Peyer's patch (tissue), 4 donors: ENCODE measurements at regions not wholly inside any gene's neighbourhood (a gene's known extent, or its start where the extent isn't known, plus 50 kb on each side); places are given as distances from the start of the nearest gene placed in this dataset.

Experiments used
- DNase-seq, 3 donors: peaks; one replicate each; pipeline ENCODE4 v3.0.0-alpha.2; 2017 to 2019
- H3K27ac ChIP-seq, 4 donors: fragments of 200-600 bp; sonication (generic); one replicate each; pipeline ENCODE4 v1.5.1; 2016 to 2019
- H3K27me3 ChIP-seq, 2 donors: fragments of 200-600 bp; sonication (generic); one replicate each; pipeline ENCODE4 v1.5.1; 2019
- H3K36me3 ChIP-seq, 3 donors: fragments of 200-600 bp; sonication (generic); one replicate each; pipeline ENCODE4 v1.5.1; 2016 to 2019
- H3K4me1 ChIP-seq, 4 donors: fragments of 200-600 bp; sonication (generic); one replicate each; pipeline ENCODE4 v1.5.1; 2016 to 2019
- H3K4me3 ChIP-seq, 4 donors: fragments of 200-600 bp; sonication (generic); 1 replicate in 3 of 4; 2 replicates in 1 of 4; pipeline ENCODE4 v1.5.1; 2016 to 2019; ENCODE audit warnings: mild to moderate bottlenecking in 1 of 4
- H3K9me3 ChIP-seq, 4 donors: fragments of 200-600 bp; sonication (generic); one replicate each; pipeline ENCODE4 v1.5.1; 2016 to 2019; ENCODE audit warnings: mild to moderate bottlenecking in 1 of 4
- CTCF ChIP-seq, 6 experiments: fragments of 450-650 bp in 4 of 6; fragments of 200-600 bp in 2 of 6; sonication (generic) in 1 of 6; IDR thresholded peaks; one replicate each; pipeline ENCODE4 v1.5.1; 2017 to 2019; ENCODE audit warnings: antibody characterized with exemption in 6 of 6, mild to moderate bottlenecking in 3 of 6, moderate library complexity in 1 of 6
- POLR2A ChIP-seq, 2 donors: fragments of 450-650 bp; IDR thresholded peaks; one replicate each; pipeline ENCODE4 v1.5.1; 2017; ENCODE audit warnings: antibody characterized with exemption in 2 of 2, mild to moderate bottlenecking in 2 of 2, moderate library complexity in 2 of 2

DNA sequence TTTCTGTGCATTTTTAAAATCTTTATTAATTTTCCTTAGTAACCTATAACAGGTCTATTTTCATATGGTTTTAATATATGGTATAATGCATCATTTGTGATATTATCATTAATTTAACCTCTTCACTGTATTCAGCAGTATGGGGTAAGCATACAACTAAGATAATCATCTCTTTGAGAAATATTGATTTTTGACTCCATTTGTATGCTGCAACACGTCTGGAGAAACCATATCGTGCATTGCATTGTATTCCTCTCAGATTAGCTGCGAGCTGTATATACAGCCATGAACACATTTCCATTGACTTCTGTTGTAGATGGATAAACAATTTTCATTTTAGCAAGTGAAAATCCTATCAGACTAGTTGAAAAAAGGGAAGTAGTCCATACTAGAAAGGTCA, 2275.8 kb upstream of the PCDH20 start:
- no peaks in the 10 kb centered on the region for H3K4me1 ChIP-seq
- DNase-seq: no peak
- H3K27me3 ChIP-seq: no peaks in the 10 kb centered on the region
- H3K4me3 ChIP-seq: no peak overlapping the region
- no peak overlapping the region for H3K27ac ChIP-seq
- peaks cover 0 to 9% (median 0%) of the 10 kb centered on the region in 4 donors for H3K9me3 ChIP-seq
- TF ChIP-seq POLR2A (IDR thresholded peaks at IDR 0.05): no peak
- TF ChIP-seq CTCF (IDR thresholded peaks at IDR 0.05): no peak
- H3K36me3 ChIP-seq: no peaks in the 10 kb centered on the region

DNA sequence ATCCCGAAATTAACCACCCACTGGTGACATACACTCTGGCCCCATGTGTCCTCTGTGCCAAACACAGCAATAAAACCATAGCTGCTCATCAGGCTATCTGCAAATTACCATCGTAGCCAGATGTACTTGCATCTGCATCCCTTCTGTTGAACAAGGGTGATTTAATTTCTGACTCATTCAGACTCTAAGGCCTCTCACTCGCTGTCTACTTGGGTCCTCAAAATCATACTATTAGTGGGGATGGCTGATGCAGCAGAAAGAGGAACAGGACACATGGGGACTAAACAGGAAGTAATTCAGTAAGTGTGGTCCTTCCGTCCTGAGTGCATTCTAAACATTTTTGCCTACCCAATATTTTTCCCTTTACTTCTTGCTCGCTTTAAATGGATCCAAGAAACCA, 2275.0 kb upstream of the PCDH20 start:
- H3K36me3 ChIP-seq: no peaks in the 10 kb centered on the region
- TF ChIP-seq POLR2A (IDR thresholded peaks at IDR 0.05): no peak
- TF ChIP-seq CTCF (IDR thresholded peaks at IDR 0.05): no peak

DNA sequence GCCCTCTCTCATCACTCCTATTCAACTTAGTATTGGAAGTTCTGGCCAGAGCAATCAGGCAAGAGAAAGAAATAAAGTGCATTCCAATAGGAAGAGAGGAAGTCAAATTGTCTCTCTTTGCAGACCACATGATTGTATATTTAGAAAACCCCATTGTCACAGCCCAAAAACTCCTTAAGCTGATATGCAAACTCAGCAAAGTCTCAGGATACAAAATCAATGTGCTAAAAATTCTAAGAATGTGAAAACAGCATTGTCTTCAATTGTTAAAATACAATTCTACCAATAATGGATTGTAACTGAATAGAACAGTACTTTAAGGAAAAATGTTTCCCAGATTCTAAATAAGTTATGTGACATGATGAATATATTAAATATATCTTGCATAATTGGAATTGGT, 2269.2 kb upstream of the PCDH20 start:
- Histone ChIP-seq H3K27ac (no peak overlapping the region), H3K27me3 (no peaks in the 10 kb centered on the region), H3K9me3 (no peaks in the 10 kb centered on the region), H3K36me3 (no peaks in the 10 kb centered on the region), H3K4me3 (no peak overlapping the region), H3K4me1 (no peaks in the 10 kb centered on the region)
- TF ChIP-seq CTCF (IDR thresholded peaks at IDR 0.05) (no peak), POLR2A (IDR thresholded peaks at IDR 0.05) (no peak)
- no peak for DNase-seq

More for the DNA sequence above, 2275.0 kb upstream of the PCDH20 start:
- Histone ChIP-seq H3K27ac (no peak overlapping the region), H3K4me1 (no peaks in the 10 kb centered on the region), H3K9me3 (peaks cover 0 to 9% (median 0%) of the 10 kb centered on the region in 4 donors), H3K27me3 (no peaks in the 10 kb centered on the region), H3K4me3 (no peak overlapping the region)
- DNase-seq: no peak

GRCh38 chr13:63680704-63681103, 2265.1 kb upstream of the PCDH20 start:
- Histone ChIP-seq H3K27ac (no peak overlapping the region), H3K36me3 (no peaks in the 10 kb centered on the region), H3K4me3 (no peak overlapping the region), H3K4me1 (no peaks in the 10 kb centered on the region), H3K27me3 (no peaks in the 10 kb centered on the region), H3K9me3 (no peaks in the 10 kb centered on the region)
- no peak for DNase-seq
- TF ChIP-seq CTCF (IDR thresholded peaks at IDR 0.05) (no peak), POLR2A (IDR thresholded peaks at IDR 0.05) (no peak)

GRCh38 chr13:63671296-63671695, 2255.6 kb upstream of the PCDH20 start:
- H3K27me3 ChIP-seq: no peaks in the 10 kb centered on the region
- no peaks in the 10 kb centered on the region for H3K4me1 ChIP-seq
- no peak overlapping the region for H3K27ac ChIP-seq
- no peaks in the 10 kb centered on the region for H3K9me3 ChIP-seq
- TF ChIP-seq POLR2A (IDR thresholded peaks at IDR 0.05) (no peak), CTCF (IDR thresholded peaks at IDR 0.05) (no peak)
- H3K36me3 ChIP-seq: no peaks in the 10 kb centered on the region
- no peak overlapping the region for H3K4me3 ChIP-seq
- DNase-seq: no peak

DNA sequence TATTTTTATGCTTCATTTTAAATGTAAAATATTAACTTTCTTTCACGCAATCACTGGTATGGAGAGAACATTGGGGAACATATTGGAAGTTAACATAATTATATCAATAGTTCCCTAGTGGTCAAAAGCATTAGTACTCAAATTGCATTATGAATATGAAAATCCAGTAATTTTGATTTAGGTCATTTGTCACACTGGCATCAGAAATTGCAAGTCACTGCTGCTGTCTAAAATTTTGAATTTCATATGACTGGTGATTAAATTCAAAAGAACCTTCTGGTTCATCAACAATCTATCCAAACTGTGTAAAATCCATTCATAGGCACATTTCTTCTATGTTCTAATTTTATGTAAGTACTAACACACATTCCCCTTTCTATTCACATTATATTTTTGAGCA, 2235.7 kb upstream of the PCDH20 start:
- H3K4me3 ChIP-seq: no peak overlapping the region
- H3K36me3 ChIP-seq: no peaks in the 10 kb centered on the region
- TF ChIP-seq POLR2A (IDR thresholded peaks at IDR 0.05) (no peak), CTCF (IDR thresholded peaks at IDR 0.05) (no peak)
- H3K9me3 ChIP-seq: no peaks in the 10 kb centered on the region
- H3K4me1 ChIP-seq: no peaks in the 10 kb centered on the region
- H3K27ac ChIP-seq: no peak overlapping the region
- DNase-seq: no peak
- H3K27me3 ChIP-seq: no peaks in the 10 kb centered on the region
